Amniotic epithelial cell (primary cell): ENCODE measurements at regions not wholly inside any gene's neighbourhood (a gene's known extent, or its start where the extent isn't known, plus 50 kb on each side); places are given as distances from the start of the nearest gene placed in this dataset.
"Not testable (repeated sequence)": the region's sequence is repeated elsewhere in the genome, so short reads cannot be mapped to it uniquely, and the experiment has no call there.

ENCODE experiments used
- DNase-seq: peaks from one replicate; pipeline ENCODE4 v3.0.0-alpha.2; 2010; ENCODE audit warnings: low read depth

DNA sequence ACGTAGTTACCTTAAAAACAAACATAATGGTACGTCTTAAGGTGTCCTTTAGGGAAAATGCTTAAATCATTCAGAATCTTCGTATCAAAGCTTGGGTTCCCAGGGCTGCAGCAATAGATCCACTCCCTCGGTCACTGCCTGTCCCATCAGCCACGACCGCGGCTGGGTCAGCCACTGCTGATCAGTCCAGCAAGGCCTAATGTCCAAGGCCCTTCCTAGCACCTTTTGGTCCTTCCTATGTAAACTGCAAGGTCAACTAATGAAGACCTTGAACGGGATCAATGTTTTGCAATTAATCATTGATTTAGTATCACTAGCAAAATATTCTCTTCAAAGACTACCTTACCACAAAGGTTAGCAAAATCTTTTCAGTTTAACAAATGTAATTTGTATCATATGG is 122.2 kb upstream of the IGF1R start:
- no peak for DNase-seq

DNA sequence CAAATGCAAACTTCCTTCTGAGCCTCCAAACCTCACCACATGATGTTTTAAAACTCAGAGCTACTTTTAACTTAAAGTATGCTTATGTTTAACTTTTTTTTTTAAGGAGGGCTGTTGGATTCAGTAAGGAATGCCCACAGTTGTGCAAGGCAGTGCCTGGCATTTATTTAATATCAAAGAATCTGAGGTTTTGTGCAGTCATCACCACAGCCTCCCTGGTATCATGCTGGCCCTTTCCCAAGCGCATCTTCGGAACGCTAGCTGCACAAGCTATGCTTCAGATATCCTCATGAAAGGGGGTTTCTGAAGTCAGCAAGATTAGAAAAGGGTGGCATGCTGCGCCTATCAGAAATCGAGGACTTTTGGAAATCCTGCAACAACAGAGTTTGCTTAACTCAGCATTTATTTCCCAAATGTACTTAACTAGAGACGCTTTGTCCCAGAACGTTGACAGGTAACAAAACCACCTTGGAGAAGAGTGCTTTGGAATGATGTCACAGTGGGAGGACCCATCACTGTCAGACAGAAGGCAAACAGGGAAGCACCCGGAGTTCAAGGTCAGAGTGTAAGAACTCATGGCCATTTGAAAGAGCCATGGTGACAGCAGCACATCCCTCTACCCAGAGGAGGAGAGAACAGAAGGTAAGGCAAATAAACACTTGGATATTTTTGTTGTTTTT is 120.2 kb upstream of the IGF1R start:
- peak; percentile 51 for DNase-seq

DNA sequence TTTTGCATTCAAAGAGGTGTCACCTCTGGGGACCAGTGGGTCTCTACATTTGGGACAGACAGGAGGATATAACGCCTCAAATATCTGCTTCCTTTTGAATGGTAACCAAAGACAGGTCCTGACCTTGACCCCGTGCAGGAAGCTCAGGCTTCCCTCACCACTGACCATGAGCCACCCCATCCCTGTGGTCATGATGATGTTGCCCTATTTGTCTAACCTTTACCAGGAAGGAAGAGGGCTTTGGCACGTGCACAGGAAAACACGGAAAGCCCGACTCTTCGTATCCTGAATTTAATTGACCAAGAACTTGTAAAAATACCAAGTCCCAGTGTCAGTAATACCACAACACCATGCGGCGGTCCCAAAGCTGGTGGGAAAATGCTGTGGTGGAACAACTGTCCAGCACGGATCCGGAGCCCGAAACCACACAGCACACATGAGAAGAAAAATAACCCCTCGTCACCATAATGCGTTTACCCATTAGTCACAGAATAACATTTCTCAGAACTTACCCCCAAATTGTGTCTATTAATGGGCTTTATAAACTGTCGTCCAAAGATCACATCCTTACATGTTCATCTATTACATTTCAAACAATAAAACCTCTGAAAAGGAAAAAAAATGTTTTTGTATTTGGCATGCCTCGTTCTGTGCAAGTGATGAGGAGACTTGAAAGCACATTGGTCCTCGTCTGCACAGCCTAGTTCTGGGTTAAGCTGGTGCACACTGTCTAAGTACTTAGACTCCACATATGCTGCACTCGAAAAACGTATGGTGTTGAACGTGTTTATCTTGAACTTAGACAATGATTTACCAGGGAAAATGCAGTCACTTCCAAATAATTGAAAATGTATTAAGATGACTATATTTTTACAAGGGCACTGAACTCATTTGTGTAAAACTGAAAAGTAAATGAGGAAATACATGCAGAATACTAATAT is 118.9 kb upstream of the IGF1R start:
- DNase-seq, result no peak

DNA sequence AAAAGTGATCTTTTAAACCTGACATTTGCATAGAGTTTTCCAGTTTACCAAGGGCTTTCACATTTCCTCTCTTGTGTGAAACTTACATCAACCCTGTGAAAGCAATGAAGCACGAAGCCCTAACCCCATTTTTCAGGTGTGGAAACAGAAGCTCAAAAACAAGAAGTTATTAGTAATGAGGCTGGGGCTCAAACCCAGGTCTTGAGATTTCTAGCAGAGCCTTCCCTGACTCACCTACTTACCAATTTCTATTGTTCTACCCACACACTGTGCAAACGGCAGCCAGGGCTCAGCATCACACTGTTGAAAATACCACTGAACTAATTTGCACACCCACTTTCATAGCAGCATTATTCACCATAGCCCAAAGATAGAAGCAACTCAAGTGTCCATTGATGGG is 117.8 kb upstream of the IGF1R start:
- no peak for DNase-seq

DNA sequence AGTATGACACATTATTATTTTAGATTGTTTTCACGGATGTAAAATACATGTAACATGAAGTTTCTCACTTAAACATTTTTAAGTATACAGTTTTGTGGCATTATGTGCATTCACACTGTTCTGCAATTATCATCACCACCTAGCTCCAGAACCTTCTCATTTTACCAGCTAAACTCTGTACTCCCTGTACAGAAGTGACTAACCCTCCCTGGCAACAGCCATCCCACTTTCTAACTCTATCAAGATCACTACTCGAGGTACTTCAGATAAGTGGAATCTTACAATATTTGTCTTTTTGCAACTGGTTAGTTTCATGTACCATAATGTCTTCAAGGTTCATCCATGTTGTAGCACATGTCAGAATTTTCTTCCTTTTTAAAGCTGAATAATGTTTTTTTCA is 116.3 kb upstream of the IGF1R start:
- DNase-seq, result no peak

DNA sequence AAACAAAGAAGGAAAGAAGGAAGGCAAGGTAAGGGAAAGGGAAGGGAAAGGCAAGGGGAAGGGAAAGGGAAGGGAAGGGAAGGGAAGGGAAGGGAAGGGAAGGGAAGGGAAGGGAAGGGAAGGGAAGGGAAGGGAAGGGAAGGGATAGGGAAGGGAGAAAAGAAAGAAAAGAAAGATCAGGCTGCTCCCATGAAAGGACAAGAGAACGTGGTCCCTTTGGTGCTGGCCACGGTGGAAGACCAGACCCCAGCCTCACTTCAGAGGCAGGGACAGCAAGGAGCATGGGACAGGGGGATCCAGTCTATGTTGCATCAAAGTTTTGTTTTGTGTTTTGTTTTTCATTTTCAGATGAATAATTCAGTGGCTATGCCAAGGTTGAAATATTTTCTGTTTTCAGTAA is 111.4 kb upstream of the IGF1R start:
- no peak for DNase-seq

DNA sequence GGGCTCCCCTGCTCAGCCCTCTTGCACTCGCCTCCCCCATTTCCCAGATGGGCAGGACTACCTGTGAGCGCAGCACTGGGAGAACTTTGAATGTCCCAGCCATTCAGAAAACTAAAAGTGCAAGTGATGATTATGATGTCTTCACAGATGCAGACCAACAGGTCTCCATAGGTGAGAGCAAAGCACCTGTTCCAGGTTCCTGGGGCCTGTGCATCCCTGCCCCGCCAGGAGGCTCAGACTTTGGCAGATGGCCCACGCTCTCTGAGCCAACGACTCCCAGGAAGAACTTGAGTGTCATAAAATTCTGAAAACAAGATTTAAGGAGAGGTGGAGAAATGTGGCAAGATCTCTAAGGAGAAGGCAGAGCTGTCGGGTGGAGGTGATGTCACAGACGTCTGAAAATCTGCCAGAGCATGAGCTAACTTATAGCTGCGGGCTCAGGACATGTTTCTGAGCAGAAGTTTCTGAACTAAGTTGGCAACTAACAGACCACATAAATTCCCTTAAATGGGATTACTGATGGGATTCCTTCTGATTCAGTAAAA is 110.8 kb upstream of the IGF1R start:
- DNase-seq, result no peak

DNA sequence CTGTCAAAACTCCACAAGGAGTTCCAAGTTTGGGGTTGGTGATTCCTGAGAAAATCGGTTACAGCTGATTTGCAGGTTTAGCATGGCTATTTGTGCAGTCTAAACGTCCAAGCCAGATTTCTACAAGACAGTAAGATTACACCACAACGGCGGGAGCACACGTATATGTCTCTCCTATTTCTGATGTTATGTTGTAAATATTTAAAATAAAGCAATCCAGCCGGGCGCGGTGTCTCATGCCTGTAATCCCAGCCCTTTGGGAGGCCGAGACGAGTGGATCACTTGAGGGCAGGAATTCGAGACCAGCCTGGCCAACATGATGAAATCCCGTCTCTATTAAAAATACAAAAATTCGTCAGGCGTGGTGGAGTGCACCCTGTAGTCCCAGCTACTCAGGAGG is 106.8 kb upstream of the IGF1R start:
- no peak for DNase-seq

DNA sequence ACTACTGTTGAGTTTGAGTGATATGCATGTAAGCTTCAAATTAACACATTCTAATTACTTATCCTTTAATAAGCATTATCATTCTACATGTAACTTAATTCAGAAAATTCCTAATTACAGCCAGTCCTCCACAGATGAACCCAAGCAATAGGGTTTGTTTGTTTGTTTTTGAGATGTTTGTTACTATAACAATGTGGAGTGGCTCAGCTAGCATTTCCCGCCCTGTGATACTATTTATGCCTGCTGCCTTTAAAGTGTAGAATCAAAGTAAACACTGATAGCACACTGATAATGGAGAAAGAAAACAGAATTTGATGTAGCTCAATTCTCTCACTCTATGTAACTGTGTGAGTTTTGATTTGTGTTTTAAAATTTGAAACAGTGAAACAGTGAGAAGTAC is 105.1 kb upstream of the IGF1R start:
- no peak for DNase-seq

DNA sequence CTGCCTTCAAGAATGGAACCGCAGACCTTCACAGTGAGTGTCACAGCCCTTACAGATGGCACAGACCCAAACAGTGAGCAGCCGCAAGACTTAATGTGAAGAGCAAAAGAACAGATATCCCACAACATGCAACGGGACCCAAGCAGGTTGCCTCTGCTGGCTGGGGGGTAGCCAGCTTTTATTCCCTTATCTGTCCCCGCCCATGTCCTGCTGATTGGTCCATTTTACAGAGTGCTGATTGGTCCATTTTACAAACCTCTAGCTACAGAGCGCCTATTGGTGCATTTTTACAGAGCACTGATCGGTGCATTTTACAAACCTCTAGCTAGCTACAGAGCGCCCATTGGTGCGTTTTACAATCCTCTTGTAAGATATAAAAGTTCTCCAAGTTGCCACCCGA is 102.0 kb upstream of the IGF1R start:
- no peak for DNase-seq

DNA sequence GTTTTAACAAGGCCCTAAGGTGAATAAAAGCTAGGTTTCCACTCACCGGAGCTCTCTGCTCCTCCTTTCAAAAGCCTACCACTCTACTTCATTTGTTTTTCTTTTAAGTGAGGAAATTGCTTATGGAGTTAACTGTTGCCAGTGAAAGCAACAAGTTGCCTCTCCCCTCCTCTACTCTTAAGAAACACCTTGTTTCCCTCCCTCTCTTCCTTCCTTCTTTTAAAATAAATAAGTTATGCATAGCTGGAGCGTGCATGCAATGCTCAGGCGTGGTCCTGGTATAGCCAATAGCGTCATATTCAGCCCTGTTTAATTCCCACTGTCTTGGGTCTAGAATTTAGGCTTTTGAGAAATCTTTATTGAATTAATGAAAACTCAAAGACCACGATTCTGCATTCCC is 101.1 kb upstream of the IGF1R start:
- no peak for DNase-seq

DNA sequence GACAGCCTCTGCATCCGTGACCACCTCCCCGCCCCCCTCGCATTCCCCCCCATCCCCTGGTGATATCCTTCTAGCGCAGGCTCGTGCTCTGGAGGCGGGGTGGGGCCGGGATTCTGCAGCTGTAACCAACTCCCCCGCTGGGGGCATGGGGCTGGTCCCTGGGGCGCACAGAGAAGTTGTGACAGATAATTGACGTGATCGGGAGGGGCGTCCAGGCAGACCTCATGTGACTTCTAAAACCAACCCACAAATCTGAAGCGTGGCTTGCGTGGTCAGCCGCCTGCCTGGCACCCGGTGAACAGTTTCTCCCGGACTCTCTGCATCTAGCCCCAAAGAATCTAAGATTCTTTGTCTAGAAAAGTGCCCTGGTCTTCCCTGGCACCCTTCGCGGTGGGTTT is 100.6 kb upstream of the IGF1R start:
- DNase-seq, result no peak

DNA sequence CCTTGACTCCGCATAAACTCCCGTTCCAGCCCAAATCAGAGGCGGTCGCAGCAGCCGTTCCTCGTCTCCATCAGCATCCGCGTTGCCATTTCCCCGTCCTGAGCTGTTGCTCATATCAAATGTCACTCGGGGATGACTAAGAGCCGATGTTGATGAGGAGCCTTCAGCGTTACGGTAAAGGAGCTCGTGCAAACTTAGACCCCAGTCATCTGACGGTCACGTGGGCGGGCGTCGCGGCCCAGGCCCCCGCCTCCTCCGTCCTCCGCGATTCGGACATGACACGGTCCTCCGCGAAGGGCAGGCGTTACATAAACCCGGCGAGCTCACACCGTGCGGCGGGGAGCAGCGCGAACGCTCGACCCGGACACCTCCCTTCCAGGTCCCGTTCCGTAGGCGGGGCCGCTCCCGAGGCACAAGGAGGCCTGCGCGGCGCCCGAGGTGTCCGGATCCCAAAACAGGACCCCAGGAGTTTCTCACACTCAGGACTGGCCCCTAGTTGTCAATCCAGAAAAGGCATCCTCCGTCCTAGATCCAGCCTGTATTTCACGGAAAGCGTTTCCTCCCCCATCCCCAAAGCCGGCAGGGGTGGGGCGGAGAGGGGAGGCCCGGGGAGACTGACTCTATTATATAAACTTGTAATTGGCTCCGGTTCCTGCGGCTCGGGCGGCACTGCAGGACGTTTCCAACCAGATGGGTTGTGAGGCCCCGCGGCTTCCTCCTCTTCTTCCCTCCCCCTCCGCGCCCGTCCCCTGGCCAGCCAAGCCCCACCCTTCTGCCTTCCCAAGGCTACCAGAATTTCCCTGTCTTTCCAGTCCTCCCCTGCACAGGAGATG is 100.0 kb upstream of the IGF1R start:
- DNase-seq, result peak; percentile 45

DNA sequence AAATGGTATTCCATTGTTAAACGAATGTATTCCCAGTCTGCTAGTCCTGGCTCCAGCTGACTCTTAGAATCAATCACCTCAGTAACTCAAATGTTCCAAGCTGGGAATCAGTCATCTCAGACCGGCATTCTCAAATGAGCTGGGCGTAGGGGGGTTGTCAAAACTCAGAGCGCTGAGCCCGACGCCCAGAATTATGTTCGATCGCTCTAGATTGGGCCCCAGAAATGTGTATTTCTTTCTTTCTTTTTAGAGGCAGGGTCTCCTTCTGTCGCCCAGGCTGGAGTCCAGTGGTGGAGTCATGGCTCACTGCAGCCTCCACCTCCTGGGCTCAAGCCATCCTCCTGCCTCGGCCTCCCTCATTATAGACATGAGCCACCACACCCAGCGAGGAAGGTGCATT is 99.3 kb upstream of the IGF1R start:
- DNase-seq, result no peak

DNA sequence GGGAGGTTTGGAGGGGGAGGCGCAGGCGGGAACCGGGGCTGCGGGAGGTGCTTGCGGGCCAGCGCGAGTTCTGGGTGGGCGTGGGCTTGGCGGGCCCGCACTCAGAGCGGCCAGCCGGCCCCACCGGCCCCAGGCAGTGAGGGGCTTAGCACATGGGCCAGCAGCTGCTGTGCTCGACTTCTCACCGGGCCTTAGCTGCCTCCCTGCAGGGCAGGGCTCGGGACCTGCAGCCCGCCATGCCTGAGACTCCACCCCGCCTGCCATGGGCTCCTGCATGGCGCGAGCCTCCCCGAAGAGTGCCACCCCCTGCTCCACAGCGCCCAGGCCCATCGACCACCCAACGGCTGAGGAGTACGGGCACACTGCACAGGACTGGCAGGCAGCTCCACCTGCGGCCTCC is 98.6 kb upstream of the IGF1R start:
- DNase-seq, result no peak

DNA sequence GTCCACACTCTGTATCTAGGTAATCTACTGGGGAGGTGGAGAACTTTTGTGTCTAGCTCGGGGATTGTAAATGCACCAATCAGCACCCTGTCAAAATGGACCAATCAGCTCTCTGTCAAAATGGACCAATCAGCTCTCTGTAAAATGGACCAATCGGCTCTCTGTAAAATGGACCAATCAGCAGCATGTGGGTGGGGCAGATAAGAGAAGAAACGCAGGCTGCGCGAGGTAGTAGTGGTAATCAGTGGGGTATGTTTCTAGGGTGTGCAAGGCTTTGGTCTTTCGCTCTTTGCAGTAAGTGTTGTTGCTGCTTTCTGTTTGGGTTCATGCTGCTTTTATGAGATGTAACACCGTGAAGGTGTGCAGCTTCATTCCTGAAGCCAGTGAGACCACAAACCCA is 98.0 kb upstream of the IGF1R start:
- not testable (repeated sequence) for DNase-seq

DNA sequence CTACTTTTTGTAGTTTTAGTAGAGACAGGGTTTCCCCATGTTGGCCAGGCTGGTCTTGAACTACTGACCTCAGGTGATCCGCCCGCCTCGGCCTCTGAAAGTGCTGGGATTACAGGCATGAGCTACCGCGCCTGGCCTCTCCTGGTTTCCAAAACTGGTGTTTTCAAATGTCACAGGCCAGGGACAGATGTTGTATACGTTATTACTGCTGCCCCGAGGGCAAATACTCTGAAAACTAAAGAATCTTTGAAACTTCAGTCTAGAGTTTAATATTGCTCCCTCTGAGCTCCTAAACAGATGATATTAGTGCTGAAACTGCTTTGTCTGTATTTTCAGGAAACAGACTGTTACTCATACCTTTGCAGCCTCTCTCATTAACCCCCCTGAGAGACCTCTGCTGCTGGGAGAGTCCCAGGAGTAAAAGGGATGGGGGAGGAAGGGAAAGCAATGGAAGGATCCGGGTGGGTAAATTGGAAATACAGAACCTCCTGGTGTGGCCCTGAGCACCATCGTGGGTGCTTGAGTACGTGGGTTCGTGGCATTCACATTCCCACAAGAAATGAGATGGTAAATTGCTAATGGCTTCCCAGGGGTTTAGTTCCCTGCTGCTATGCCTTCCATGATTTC is 96.3 kb upstream of the IGF1R start:
- DNase-seq, result no peak

DNA sequence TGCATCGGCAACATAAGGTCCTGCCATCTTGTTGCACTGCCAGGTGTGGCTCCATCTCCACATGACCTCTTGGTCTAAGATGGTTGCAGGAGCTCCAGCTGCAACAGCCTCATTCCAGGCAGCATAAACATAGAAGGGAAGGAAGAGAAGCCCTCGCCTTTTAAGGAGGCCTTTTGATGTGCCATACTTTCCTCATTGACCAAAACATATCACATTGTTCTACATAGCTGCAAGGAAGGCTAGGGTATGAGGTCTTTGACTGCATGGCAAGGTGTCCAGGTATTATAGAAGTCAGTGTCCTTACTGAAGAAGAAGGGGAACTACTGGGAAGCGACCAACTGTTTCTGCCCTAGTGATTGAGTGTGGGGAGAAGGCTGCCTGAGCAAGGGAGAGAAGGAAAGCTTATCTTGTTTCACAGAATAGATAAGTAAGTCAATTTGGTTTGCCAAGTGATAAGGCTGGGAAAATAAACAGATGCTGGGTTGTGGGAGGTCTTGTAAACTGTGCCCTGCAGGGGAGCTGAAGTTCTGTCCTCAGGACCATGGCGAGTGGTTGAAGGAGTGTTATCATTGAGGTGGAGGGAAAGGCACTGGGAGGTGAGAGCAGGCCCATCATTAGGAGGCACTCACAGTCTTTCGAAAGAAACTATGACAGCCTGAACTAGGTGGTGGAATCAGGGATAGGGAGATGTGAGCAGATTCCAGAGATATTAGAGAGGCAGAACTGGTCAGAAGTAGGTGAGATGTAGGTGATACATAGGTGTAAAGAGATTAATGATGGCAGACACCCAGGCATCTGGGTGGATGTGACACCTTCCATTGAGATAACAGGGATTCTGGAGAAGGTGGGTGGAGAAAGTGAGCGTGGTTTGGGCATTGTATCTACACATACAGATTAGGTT is 93.8 kb upstream of the IGF1R start:
- DNase-seq, result peak; percentile 15

DNA sequence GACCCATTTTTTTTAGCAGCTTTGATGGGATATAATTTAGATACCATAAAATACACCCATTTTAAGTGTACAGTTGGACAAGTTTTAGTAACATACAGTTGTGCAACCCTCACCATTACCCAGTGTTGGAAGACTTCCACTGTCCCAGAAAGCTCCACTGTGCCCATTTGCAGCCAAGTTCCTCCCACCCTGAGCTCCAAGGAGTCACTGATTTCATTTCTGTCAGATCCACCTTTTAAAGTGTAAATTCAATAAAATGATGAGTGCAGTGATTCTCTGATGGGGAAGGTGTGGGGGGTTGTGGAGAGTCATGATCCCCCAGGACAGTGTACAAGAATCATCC is 93.2 kb upstream of the IGF1R start:
- DNase-seq, result no peak

DNA sequence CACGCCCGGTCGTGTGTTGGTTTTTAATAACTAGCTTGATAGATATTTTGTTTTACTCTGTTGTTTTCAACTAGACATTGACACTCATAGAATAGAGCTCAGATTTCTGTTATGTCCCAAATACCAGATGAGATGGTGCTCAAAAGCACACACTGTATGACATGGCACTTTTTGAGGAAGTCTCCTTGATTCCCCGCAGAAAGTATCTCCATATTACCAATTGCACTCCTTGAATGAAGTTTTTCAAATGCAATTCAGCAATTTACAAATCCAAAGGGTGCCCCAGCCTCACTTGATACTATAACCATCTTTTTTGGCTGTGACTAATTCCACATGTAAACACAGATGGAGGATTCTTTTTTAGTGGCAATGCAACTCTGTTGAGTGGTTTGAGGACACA is 92.0 kb upstream of the IGF1R start:
- DNase-seq, result no peak

DNA sequence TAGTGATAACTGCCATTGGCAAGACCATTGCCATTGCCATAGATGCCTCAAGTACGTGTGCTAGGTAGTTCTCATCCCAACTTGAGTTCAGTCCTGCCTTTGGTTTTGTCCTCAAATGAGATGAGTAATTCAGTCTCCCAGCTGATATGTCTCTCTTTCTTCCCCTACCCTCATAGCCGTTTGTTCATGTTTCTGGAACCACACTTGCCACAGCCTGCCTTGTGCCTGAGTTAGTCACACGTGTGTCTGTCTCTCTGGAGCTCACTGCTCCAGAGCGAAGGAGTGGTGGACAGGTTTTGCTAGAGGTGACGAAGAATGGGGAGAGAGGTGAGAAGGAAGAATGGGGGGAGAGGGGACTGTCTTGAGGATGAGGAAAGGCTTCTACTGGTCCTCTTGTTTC is 88.0 kb upstream of the IGF1R start:
- DNase-seq, result no peak
